DMS79 treated with DMSO at 0.1 percent for 48 hours (cell line): ENCODE measurements at regions not wholly inside any gene's neighbourhood (a gene's known extent, or its start where the extent isn't known, plus 50 kb on each side); places are given as distances from the start of the nearest gene placed in this dataset.

ENCODE experiments used
- DNase-seq: peaks from one replicate; lab custom pipeline; 2025; lab: John Stamatoyannopoulos, UW

- no peak for DNase-seq
These were observed 119.6 kb upstream of the SMAD3 start for GRCh38 chr15:66945842-66946241.

DNA sequence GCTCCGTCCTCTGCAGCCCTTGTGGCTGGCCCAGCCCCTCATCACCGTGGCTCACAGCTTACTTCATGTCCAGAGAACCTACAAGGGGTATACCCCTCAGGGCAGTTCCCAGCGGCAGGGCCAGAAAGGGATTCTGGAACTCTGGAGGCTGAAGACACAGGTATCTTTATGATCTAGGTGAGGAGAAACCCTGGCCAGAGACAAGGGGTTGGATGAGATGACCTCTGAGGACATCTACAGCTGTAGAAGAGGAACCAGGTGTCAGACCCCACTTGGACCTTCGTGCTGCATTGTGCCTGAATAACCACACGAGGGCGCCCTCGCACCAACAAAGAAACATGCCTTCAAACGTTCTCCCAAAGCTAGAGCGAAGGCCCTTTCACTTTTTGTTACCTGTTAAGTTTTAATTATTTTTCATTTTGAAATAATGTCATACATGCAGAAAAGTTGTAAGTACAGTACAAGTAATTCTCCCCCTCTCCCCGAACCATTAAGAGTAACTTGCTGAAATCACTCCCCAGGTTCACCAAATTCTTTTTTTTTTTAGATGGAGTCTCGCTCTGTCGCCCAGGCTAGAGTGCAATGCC, 118.7 kb upstream of the SMAD3 start:
- peak; percentile 23 for DNase-seq

DNA sequence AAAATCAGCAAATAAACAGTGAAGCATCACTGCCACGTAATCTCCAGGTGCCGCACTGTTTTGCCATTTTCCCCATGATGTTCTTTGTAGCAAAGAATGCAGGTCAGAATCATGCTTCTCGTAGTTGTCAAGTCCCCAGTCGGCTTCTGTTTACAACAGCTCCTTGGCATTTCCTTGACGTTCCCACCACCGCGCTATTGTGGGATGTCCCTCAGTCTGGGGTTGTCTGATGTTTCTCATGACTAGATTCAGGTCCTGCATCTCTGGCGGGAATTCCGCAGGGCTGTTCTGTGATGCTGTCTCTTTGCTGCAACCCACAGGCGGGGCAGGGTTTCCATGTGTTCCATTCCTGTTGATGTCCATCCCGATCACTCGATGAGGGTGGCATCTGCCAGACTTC, 117.9 kb upstream of the SMAD3 start:
- no peak for DNase-seq

DNA sequence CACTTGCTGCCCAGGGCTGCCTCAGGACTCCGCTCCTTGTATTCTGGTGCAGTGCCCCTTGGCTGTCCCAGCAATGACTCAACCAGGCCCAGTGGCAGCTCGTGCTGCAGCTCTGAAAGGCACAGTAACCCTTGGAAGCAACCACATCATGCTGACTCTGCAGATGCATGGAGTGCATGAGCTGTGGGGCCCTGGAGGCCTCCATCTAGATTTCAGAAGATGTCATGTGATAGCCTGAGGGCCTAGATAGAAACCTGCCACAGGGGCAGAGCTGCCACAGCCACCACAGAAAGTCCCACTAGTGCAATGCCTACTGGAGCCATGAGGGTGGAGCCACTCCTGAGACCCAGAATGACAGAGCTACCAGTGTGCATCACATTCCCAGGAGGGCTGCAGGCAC, 117.1 kb upstream of the SMAD3 start:
- no peak for DNase-seq

GRCh38 chr15:66950114-66950513, 115.3 kb upstream of the SMAD3 start:
- no peak for DNase-seq

DNA sequence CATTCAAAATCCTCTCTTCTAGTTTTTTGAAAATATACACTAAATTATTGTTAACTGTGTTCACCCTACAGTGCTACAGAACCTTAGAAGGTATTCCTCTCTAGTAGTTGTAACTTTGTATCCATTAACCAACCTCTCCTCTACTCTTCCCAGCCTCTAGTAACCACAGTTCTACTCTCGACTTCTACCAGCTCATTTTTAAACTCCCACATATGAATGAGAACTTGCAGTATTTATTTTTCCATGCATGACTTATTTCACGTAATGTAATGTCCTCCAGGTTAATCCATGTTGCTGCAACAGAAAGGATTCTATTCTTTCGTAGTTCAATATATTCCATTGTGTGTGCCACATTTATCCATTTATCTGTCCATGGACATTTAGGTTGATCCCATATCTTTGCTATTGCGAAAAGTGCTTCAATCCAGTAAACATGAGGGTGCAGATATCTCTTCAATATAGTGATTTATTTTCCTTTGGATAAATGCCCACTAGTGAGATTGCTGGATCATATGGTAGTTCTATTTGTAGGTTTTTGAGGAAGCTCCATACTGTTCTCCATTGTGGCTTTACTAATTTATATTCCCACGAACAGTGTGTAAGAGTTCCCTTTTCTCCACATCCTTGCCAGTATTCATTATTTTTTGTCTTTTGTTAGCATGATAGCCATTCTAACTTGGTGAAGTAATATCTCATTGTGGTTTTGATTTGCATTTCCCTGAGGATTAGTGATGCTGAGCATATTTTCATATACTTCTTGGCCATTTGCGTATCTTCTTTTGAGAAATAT, 113.7 kb upstream of the SMAD3 start:
- no peak for DNase-seq

- no peak for DNase-seq
These were observed 112.5 kb upstream of the SMAD3 start for GRCh38 chr15:66952756-66953522.

DNA sequence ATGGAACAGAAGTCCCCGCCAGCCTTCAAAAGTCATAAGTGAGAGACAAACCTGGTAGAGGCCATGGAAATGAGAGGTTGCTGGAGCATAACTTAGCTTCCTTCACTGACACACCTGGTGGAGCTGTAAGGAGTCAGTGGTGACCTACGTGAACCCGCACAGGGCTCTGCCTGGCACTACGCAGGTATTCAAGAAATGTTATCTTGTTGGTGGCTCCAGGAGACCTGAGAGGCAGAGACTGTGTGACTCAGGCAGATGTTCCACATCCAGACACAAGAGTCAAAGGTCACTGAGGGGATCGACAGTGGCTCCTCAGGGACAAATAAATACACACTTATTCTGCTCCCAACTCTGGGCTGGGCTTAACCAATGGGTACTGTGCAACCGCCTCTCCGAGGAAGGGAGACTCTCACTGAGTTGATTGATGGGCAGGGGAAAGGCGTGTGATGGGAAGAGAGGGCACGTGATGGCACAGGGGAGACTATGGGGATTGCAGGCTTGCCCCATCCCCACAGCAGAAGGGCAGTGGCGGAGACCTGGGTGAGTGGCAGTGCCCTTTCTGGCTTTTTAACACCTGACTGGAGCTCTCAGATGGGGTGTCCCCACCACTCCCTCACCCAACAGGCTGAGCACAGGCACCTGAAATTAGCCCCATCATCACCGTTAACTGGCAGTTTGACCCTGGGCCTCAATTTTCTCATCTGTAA, 111.7 kb upstream of the SMAD3 start:
- no peak for DNase-seq

DNA sequence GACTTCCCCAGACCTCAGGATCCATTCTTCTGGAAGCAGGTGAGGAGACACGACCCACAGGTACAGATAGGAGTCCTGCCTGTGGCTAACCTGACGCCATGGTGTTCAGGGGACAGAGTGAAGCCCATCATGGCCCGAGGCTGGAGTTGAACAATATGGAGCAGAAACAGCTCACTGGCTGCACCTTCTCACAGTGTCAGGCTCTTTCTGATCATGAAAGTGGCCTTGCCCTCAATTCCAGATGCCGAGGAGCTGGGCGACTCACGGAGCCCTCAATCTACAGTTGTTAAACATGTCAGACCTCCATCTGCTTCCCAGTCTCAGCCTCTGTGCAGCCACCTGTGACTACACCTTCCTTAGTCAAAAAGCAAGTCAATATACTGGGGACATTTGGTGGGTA, 110.8 kb upstream of the SMAD3 start:
- no peak for DNase-seq

GRCh38 chr15:66955001-66955516, 110.3 kb upstream of the SMAD3 start:
- DNase-seq = no peak

DNA sequence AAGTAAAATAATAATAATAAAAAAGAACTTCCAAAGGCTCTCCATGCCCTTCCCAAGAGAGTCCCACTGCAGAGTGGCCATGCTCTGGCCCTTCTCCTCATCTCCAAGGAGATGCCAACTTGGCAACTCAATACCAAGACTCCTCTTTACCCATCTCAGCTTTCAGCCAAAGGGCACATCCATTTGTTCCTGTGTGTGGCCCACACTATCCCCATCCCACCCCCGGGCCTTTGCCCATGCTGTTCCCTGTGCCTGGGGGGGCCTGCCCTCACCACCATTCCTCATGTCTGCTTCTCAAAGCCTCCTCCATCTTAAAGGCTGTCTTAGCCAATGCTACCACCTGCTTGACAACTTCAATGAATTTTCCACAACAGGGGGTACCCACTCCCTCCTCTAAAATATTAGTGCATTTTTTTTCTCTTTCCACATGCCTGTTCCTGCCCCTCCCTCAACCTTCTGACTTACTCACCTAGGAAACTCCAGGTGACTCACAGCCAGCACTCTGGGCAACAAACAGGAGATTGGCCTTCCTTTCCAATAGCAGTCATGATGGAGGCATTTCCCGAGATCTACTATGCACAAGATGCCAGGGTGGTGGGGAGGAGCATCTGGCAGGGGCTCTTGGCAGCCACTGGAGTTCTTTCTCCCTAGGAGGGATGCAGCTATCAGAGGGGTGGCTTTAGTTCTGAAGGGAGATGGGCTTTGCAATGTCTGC, 109.4 kb upstream of the SMAD3 start:
- no peak for DNase-seq

DNA sequence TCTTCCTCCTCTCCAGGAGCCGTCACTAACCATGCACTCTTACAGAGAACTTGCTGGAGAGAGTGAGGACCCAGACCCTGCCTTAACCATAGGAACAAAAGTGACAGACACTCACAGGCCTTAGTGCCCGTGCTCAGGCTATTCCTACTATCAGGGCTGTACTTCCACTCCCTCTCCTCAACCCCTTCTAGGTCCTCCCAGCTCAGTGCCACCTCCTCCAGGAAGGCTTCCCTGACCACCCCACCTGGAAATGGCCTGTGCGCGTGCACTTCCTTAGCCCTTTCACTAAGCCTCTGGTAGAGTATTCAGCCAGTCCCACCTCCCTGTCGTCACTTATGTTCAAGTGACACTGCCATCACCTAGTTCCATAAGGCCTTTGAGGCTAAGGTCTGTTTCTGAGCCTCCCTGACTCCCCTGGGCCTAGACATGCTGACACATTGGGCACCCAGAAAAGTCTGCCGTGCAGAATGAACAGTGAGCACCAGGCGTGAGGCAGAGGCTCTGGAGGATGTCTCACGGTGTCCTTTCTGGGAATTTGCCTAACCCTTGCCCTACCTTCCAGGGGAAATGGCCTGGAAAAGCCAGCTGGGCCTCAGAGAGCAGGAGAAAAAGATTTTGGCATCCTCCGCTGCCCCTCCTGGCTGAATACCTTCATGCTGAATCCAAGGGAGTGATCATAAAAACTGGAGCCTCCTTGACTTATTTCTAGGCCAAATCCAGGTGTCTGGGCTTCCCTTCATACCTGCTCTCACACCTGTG, 108.6 kb upstream of the SMAD3 start:
- DNase-seq = no peak

DNA sequence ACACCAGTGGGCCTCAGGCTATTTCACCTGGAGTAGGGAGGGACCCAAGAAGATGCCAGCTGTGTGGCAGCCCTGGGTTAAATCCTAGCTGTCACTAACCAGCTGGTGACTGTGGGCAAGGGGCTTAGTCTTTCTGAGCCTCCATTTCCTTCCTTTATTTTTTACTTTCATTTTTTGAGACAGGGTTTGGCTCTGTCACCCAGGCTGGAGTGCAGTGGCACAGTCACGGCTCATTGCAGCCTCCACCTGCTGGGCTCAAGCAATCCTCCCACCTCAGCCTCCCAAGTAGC, 108.0 kb upstream of the SMAD3 start:
- no peak for DNase-seq

- no peak for DNase-seq
These were observed 106.3 kb upstream of the SMAD3 start for GRCh38 chr15:66959066-66959465.

DNA sequence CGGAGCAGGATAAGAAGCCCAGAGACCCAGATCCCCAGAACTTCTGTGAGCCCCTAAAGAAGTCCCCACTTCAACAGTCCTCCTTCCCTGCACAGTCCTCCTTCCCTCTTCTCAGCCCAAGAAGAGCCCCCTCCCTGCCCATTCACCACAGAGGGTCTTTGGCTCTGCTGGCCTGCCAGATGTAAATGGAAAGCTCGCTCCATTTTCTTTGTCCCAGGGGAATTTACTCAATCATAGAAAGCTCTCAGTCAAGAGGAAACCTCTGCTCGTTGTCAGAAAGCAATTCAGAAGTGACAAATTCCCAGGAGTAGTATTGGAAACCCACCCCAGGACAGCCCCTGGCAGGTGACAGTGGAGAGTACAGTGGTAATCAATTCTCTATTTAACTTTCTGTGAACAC, 105.5 kb upstream of the SMAD3 start:
- no peak for DNase-seq

- DNase-seq = no peak
These were observed 104.9 kb upstream of the SMAD3 start for GRCh38 chr15:66960519-66960918.

- no peak for DNase-seq
These were observed 104.0 kb upstream of the SMAD3 start for GRCh38 chr15:66961407-66961884.

- DNase-seq = no peak
These were observed 103.5 kb upstream of the SMAD3 start for GRCh38 chr15:66961901-66962300.

- DNase-seq = no peak
These were observed 102.9 kb upstream of the SMAD3 start for GRCh38 chr15:66962522-66962921.

DNA sequence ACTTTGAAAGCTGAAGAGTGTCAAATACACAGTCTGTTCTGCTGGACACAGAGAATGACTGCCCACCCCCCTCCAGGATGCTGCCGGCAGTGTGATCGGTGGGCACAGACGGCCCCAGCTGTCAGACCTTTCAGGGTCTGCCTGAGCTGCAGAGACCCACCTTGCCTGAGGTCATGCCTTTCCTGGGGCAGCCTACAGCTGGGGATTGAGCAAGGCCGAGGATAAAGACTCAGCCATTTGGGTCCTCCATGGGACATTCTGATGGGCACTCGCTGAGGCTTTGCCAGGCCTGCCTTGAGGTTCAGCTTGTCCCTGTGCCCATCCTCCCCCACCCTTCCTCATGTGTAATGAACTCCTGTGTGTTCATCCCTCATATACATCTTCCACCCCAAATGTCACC, 102.3 kb upstream of the SMAD3 start:
- DNase-seq = no peak

- DNase-seq = no peak
These were observed 101.7 kb upstream of the SMAD3 start for GRCh38 chr15:66963710-66964109.
